ENCODE measurements at regions not wholly inside any gene's neighbourhood (a gene's known extent, or its start where the extent isn't known, plus 50 kb on each side); places are given as distances from the start of the nearest gene placed in this dataset.

GRCh38 chr2:207223051-207223450 is 57.3 kb upstream of the KLF7 start:
- H4K5ac ChIP-seq (ENCODE audit: low read depth, low read length), result no peak overlapping the region
- peak overlapping the region; percentile 6; the same call in 1 of the 2 replicates for H3K56ac ChIP-seq (ENCODE audit: extremely low read depth, insufficient read depth, low read length)
- no peak overlapping the region for H2AK9ac ChIP-seq (replicated peaks; ENCODE audit: low read depth, low read length, poor library complexity)
- TF ChIP-seq SMC3 (IDR thresholded peaks at IDR 0.05; ENCODE audit: low read depth, low read length) (no peak), FOS (IDR thresholded peaks at IDR 0.05; ENCODE audit: low read depth, low read length) (peak; percentile 26; the same call in 1 of the 2 replicates), RAD21 (IDR thresholded peaks at IDR 0.05; ENCODE audit: low read length) (peak; percentile 19; the same call in 1 of the 2 replicates), MAFK (IDR thresholded peaks at IDR 0.05; ENCODE audit: low read depth, low read length) (0 out of 2 replicates have a peak, but pooled peaks have one; percentile 13), BHLHE40 (IDR thresholded peaks at IDR 0.05; ENCODE audit: low read depth, low read length) (peak; percentile 33; the same call in 1 of the 2 replicates), RCOR1 (IDR thresholded peaks at IDR 0.05; ENCODE audit: insufficient replicate concordance, low read length) (no peak)
- dilution Hi-C loops (cut with HindIII; ENCODE audit: low sequenced_read_pairs, unreplicated experiment), result no loop called here
- no peak overlapping the region for H4K8ac ChIP-seq (ENCODE audit: low read depth in 2 of 2, low read length in 2 of 2)
- BruUV-seq (replicated peaks), result no TSS peak
- peak; percentile 87 for DNase-seq
- H3K27ac ChIP-seq (ENCODE audit: insufficient read depth, low read length), result no peak overlapping the region
- no peak overlapping the region for H3K9ac ChIP-seq (ENCODE audit: low read depth, low read length)
- H2BK120ac ChIP-seq (ENCODE audit: low read depth, low read length), result peak overlapping the region; percentile 20
- no peak overlapping the region for H2BK5ac ChIP-seq (ENCODE audit: low read depth, low read length, poor library complexity, severe bottlenecking)
- ATAC-seq (ENCODE audit: low read depth), result peak; percentile 84
- WGBS, 2 experiments (ENCODE audit: extremely low coverage in 2 of 2, insufficient read length in 1 of 2), result no CpG with 5 or more reads among the region's 3 CpGs
- H3K18ac ChIP-seq (ENCODE audit: low read depth, low read length), result peak overlapping the region; percentile 27; the same call in 1 of the 2 replicates
- peak overlapping the region; percentile 9; the same call in 1 of the 2 replicates for H4K91ac ChIP-seq (ENCODE audit: insufficient read depth, low read depth, low read length)
- H3K4me2 ChIP-seq (ENCODE audit: low read depth, low read length), result no peak overlapping the region
- POLR2A ChIA-PET (ENCODE audit: unreplicated experiment), result no interaction called here
- no peak overlapping the region for H2BK20ac ChIP-seq (ENCODE audit: low read depth, low read length)
- H3K4ac ChIP-seq (ENCODE audit: low read depth, low read length), result 0 out of 2 replicates have a peak overlapping the region, but pooled peaks have one; percentile 7
- peak overlapping the region; percentile 29; the same call in 1 of the 2 replicates for H2AK5ac ChIP-seq (ENCODE audit: low read depth, low read length)
- H3K27me3 ChIP-seq (ENCODE audit: control insufficient read depth, insufficient read depth, low read length), result no peaks in the 10 kb centered on the region
- in situ Hi-C loops (cut with MboI; ENCODE audit: low sequenced_read_pairs), result no loop called here
- no peaks in the 10 kb centered on the region for H3K36me3 ChIP-seq (ENCODE audit: control insufficient read depth, insufficient read depth, low read length)
- peaks cover 10% of the 10 kb centered on the region for H3K9me1 ChIP-seq (ENCODE audit: insufficient read depth, low read length)
- no peak overlapping the region; the same call in 1 of the 2 replicates for H3K23ac ChIP-seq (ENCODE audit: low read depth, low read length)
- H3K4me3 ChIP-seq (ENCODE audit: insufficient read depth, low read depth, low read length), result no peak overlapping the region
- intact Hi-C loops (cut with micrococcal nuclease), result loop anchor here (5.0 kb wide), 1 partner anchor 41 kb away; no protein-coding TSS in a partner anchor
- H2AFZ ChIP-seq (replicated peaks; ENCODE audit: low read length, poor library complexity), result peak overlapping the region; percentile 19
- no peaks in the 10 kb centered on the region for H4K20me1 ChIP-seq (ENCODE audit: insufficient read depth, low read length)
- peaks cover 13% of the 10 kb centered on the region for H3K4me1 ChIP-seq (ENCODE audit: control insufficient read depth, insufficient read depth, low read length)
- CTCF ChIA-PET, result no interaction called here
- peak overlapping the region; percentile 24 for H3K14ac ChIP-seq (replicated peaks; ENCODE audit: low read depth, low read length)
- no peaks in the 10 kb centered on the region for H3K9me3 ChIP-seq (ENCODE audit: control insufficient read depth, insufficient read depth, low read length)
- 0 out of 3 replicates have a peak overlapping the region, but pooled peaks have one; percentile 17 for H2BK15ac ChIP-seq (ENCODE audit: low read depth, low read length)
- H3K79me1 ChIP-seq (ENCODE audit: low read depth in 1 of 2, low read length in 2 of 2), result no peaks in the 10 kb centered on the region

Measured in IMR-90 (cell line).